ENCODE measurements at regions not wholly inside any gene's neighbourhood (a gene's known extent, or its start where the extent isn't known, plus 50 kb on each side); places are given as distances from the start of the nearest gene placed in this dataset.
"Not testable (repeated sequence)": the region's sequence is repeated elsewhere in the genome, so short reads cannot be mapped to it uniquely, and the experiment has no call there.

GRCh38 chr1:88472714-88473113 is 211.4 kb upstream of the PKN2 start:
- no peak overlapping the region for H3K4me3 Mint-ChIP-seq
- POLR2A ChIA-PET, result no interaction called here
- H3K4me1 Mint-ChIP-seq, result no peaks in the 10 kb centered on the region
- H3K27ac Mint-ChIP-seq, result no peak overlapping the region
- peaks cover 4% of the 10 kb centered on the region for H3K27me3 Mint-ChIP-seq
- H3K9me3 Mint-ChIP-seq, result no peaks in the 10 kb centered on the region
- DNase-seq (no peak), ATAC-seq (ENCODE audit: low read depth) (no peak)
- H3K36me3 Mint-ChIP-seq, result no peaks in the 10 kb centered on the region

GRCh38 chr1:88474555-88475304 is 209.3 kb upstream of the PKN2 start:
- POLR2A ChIA-PET, result no interaction called here
- H3K36me3 Mint-ChIP-seq, result no peaks in the 10 kb centered on the region
- H3K4me3 Mint-ChIP-seq, result no peak overlapping the region

GRCh38 chr1:88484881-88485280 is 199.2 kb upstream of the PKN2 start:
- ATAC-seq (ENCODE audit: low read depth) (no peak), DNase-seq (no peak)
- no peaks in the 10 kb centered on the region for H3K9me3 Mint-ChIP-seq
- no peak overlapping the region for H3K4me3 Mint-ChIP-seq
- POLR2A ChIA-PET, result no interaction called here
- no peak overlapping the region for H3K27ac Mint-ChIP-seq
- peaks cover 2% of the 10 kb centered on the region for H3K4me1 Mint-ChIP-seq
- peaks cover 5% of the 10 kb centered on the region for H3K27me3 Mint-ChIP-seq
- no peaks in the 10 kb centered on the region for H3K36me3 Mint-ChIP-seq

More at GRCh38 chr1:88474555-88475304, 209.3 kb upstream of the PKN2 start:
- DNase-seq, result no peak
- no peak overlapping the region for H3K27ac Mint-ChIP-seq
- no peaks in the 10 kb centered on the region for H3K9me3 Mint-ChIP-seq
- ATAC-seq (ENCODE audit: low read depth), result no peak
- no peaks in the 10 kb centered on the region for H3K4me1 Mint-ChIP-seq
- peaks cover 2% of the 10 kb centered on the region for H3K27me3 Mint-ChIP-seq

- H3K36me3 Mint-ChIP-seq, result no peaks in the 10 kb centered on the region
- H3K27ac Mint-ChIP-seq, result no peak overlapping the region
- H3K4me3 Mint-ChIP-seq, result no peak overlapping the region
- POLR2A ChIA-PET, result no interaction called here
- DNase-seq (no peak), ATAC-seq (ENCODE audit: low read depth) (no peak)
- H3K9me3 Mint-ChIP-seq, result no peaks in the 10 kb centered on the region
- H3K4me1 Mint-ChIP-seq, result peaks cover under 1% of the 10 kb centered on the region
- H3K27me3 Mint-ChIP-seq, result peaks cover 4% of the 10 kb centered on the region
Observed at GRCh38 chr1:88488237-88488636, 195.8 kb upstream of the PKN2 start.

- POLR2A ChIA-PET, result no interaction called here
- DNase-seq (no peak), ATAC-seq (ENCODE audit: low read depth) (no peak)
- no peaks in the 10 kb centered on the region for H3K4me1 Mint-ChIP-seq
- H3K9me3 Mint-ChIP-seq, result no peaks in the 10 kb centered on the region
- H3K36me3 Mint-ChIP-seq, result no peaks in the 10 kb centered on the region
- no peak overlapping the region for H3K4me3 Mint-ChIP-seq
- H3K27ac Mint-ChIP-seq, result no peak overlapping the region
- peaks cover 2% of the 10 kb centered on the region for H3K27me3 Mint-ChIP-seq
Observed at GRCh38 chr1:88490676-88491075, 193.4 kb upstream of the PKN2 start.

- POLR2A ChIA-PET, result no interaction called here
- no peak overlapping the region for H3K27ac Mint-ChIP-seq
- ATAC-seq (ENCODE audit: low read depth), result no peak
Observed at GRCh38 chr1:88499671-88500070, 184.4 kb upstream of the PKN2 start.

GRCh38 chr1:88502886-88503285 is 181.2 kb upstream of the PKN2 start:
- Mint-ChIP-seq H3K27ac (no peak overlapping the region), H3K27me3 (peaks cover 8% of the 10 kb centered on the region), H3K4me3 (no peak overlapping the region), H3K36me3 (no peaks in the 10 kb centered on the region), H3K4me1 (no peaks in the 10 kb centered on the region), H3K9me3 (no peaks in the 10 kb centered on the region)
- DNase-seq, result no peak
- ATAC-seq (ENCODE audit: low read depth), result no peak
- POLR2A ChIA-PET, result no interaction called here

More at GRCh38 chr1:88499671-88500070, 184.4 kb upstream of the PKN2 start:
- Mint-ChIP-seq H3K4me1 (no peaks in the 10 kb centered on the region), H3K9me3 (no peaks in the 10 kb centered on the region), H3K27me3 (peaks cover 8% of the 10 kb centered on the region), H3K36me3 (no peaks in the 10 kb centered on the region), H3K4me3 (no peak overlapping the region)
- no peak for DNase-seq

- no peak overlapping the region for H3K4me3 Mint-ChIP-seq
- H3K4me1 Mint-ChIP-seq, result no peaks in the 10 kb centered on the region
- DNase-seq, result no peak
- POLR2A ChIA-PET, result no interaction called here
- H3K27ac Mint-ChIP-seq, result no peak overlapping the region
- no peaks in the 10 kb centered on the region for H3K9me3 Mint-ChIP-seq
- no peak for ATAC-seq (ENCODE audit: low read depth)
- H3K27me3 Mint-ChIP-seq, result peaks cover 5% of the 10 kb centered on the region
- H3K36me3 Mint-ChIP-seq, result no peaks in the 10 kb centered on the region
Observed at GRCh38 chr1:88503646-88504045, 180.4 kb upstream of the PKN2 start.

GRCh38 chr1:88504601-88505000 is 179.5 kb upstream of the PKN2 start:
- DNase-seq, result no peak
- POLR2A ChIA-PET, result no interaction called here

GRCh38 chr1:88509379-88509778 is 174.7 kb upstream of the PKN2 start:
- Mint-ChIP-seq H3K27me3 (peaks cover 2% of the 10 kb centered on the region), H3K27ac (no peak overlapping the region), H3K4me1 (no peaks in the 10 kb centered on the region), H3K4me3 (no peak overlapping the region), H3K36me3 (no peaks in the 10 kb centered on the region), H3K9me3 (no peaks in the 10 kb centered on the region)
- DNase-seq (no peak), ATAC-seq (ENCODE audit: low read depth) (no peak)
- POLR2A ChIA-PET, result no interaction called here

More at GRCh38 chr1:88504601-88505000, 179.5 kb upstream of the PKN2 start:
- Mint-ChIP-seq H3K9me3 (no peaks in the 10 kb centered on the region), H3K4me3 (no peak overlapping the region), H3K4me1 (no peaks in the 10 kb centered on the region), H3K27ac (no peak overlapping the region), H3K27me3 (peaks cover 5% of the 10 kb centered on the region), H3K36me3 (no peaks in the 10 kb centered on the region)
- ATAC-seq (ENCODE audit: low read depth), result no peak

- ATAC-seq (ENCODE audit: low read depth), result no peak
- Mint-ChIP-seq H3K4me1 (no peaks in the 10 kb centered on the region), H3K9me3 (no peaks in the 10 kb centered on the region), H3K36me3 (no peaks in the 10 kb centered on the region), H3K4me3 (no peak overlapping the region), H3K27ac (no peak overlapping the region), H3K27me3 (no peaks in the 10 kb centered on the region)
- POLR2A ChIA-PET, result no interaction called here
- no peak for DNase-seq
Observed at GRCh38 chr1:88514544-88515060, 169.5 kb upstream of the PKN2 start.

GRCh38 chr1:88517499-88517898 is 166.6 kb upstream of the PKN2 start:
- DNase-seq, POLR2A ChIA-PET: not testable (repeated sequence)

GRCh38 chr1:88519156-88519555 is 164.9 kb upstream of the PKN2 start:
- Mint-ChIP-seq H3K4me1 (no peaks in the 10 kb centered on the region), H3K9me3 (no peaks in the 10 kb centered on the region), H3K36me3 (no peaks in the 10 kb centered on the region), H3K27ac (no peak overlapping the region), H3K4me3 (no peak overlapping the region), H3K27me3 (no peaks in the 10 kb centered on the region)
- no peak for ATAC-seq (ENCODE audit: low read depth)
- POLR2A ChIA-PET, result no interaction called here
- no peak for DNase-seq

More at GRCh38 chr1:88517499-88517898, 166.6 kb upstream of the PKN2 start:
- not testable (repeated sequence) for H3K4me3 Mint-ChIP-seq; H3K36me3 Mint-ChIP-seq; H3K27me3 Mint-ChIP-seq; H3K9me3 Mint-ChIP-seq; ATAC-seq (ENCODE audit: low read depth); H3K27ac Mint-ChIP-seq; H3K4me1 Mint-ChIP-seq

GRCh38 chr1:88523854-88524528 is 160.1 kb upstream of the PKN2 start:
- POLR2A ChIA-PET, result no interaction called here
- H3K4me3 Mint-ChIP-seq, result no peak overlapping the region
- no peaks in the 10 kb centered on the region for H3K9me3 Mint-ChIP-seq
- H3K27ac Mint-ChIP-seq, result no peak overlapping the region
- H3K27me3 Mint-ChIP-seq, result no peaks in the 10 kb centered on the region
- ATAC-seq (ENCODE audit: low read depth) (no peak), DNase-seq (no peak)
- H3K36me3 Mint-ChIP-seq, result no peaks in the 10 kb centered on the region
- H3K4me1 Mint-ChIP-seq, result no peaks in the 10 kb centered on the region
